Omental fat pad (tissue), 3 donors: ENCODE measurements at regions not wholly inside any gene's neighbourhood (a gene's known extent, or its start where the extent isn't known, plus 50 kb on each side); places are given as distances from the start of the nearest gene placed in this dataset.

Experiments used
- ATAC-seq: fragments of 150-250 bp; one replicate; pipeline ENCODE4 v1.9.1; 2016; ENCODE audit warnings: mild to moderate bottlenecking, moderate library complexity; ENCODE audit not compliant: low FRiP score
- DNase-seq: peaks from one replicate; pipeline ENCODE4 v3.0.0-alpha.2; 2019; ENCODE audit warnings: low spot score
- TF ChIP-seq, protein P1 (sequence below), 3 donors: fragments of 450-650 bp; IDR thresholded peaks; one replicate each; pipeline ENCODE4 v1.5.1; 2016 to 2017; ENCODE audit warnings: antibody characterized with exemption in 3 of 3, mild to moderate bottlenecking in 3 of 3, moderate library complexity in 2 of 3

DNA sequence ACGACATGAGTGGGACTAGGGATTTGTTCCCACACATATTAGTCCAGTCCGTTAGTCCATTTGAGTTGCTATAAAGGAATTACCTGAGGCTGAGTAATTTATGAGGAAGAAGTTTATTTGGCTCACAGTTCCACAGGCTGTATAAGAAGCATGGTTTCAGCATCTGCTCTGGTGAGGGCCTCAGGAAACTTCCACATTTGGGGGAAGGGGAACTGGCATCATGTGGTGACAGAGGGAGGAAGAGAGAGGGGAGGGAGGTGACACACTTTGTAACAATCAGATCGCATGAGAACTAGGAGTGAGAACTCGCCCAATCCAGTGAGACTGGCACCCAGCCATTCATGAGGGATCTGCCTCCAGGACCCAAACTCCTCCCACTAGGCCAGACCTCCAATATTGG, 769.9 kb upstream of the ROBO1 start:
- DNase-seq = no peak
- TF ChIP-seq, protein P1, sequence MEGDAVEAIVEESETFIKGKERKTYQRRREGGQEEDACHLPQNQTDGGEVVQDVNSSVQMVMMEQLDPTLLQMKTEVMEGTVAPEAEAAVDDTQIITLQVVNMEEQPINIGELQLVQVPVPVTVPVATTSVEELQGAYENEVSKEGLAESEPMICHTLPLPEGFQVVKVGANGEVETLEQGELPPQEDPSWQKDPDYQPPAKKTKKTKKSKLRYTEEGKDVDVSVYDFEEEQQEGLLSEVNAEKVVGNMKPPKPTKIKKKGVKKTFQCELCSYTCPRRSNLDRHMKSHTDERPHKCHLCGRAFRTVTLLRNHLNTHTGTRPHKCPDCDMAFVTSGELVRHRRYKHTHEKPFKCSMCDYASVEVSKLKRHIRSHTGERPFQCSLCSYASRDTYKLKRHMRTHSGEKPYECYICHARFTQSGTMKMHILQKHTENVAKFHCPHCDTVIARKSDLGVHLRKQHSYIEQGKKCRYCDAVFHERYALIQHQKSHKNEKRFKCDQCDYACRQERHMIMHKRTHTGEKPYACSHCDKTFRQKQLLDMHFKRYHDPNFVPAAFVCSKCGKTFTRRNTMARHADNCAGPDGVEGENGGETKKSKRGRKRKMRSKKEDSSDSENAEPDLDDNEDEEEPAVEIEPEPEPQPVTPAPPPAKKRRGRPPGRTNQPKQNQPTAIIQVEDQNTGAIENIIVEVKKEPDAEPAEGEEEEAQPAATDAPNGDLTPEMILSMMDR (IDR thresholded peaks at IDR 0.05) = no peak
- no peak for ATAC-seq

DNA sequence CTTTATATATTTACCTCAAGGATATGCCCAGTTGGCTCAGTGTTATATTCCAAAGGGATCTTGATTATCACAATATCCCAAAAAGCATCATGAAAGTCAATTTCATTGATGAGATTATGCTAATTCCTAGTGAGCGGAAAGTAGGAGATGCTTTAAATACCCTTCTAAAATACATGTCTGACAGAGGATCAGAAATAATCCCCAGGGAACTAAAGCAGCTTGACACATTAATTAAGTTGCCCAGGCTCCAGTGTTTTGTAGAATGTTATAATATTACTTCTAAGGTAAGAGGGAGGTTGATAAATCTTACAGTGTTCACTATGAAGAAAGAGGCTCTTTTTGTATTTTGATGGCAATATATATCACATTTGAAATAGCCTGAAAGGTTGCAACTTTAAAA, 767.5 kb upstream of the ROBO1 start:
- ATAC-seq = no peak
- TF ChIP-seq, protein P1 (IDR thresholded peaks at IDR 0.05) = no peak
- DNase-seq = no peak

DNA sequence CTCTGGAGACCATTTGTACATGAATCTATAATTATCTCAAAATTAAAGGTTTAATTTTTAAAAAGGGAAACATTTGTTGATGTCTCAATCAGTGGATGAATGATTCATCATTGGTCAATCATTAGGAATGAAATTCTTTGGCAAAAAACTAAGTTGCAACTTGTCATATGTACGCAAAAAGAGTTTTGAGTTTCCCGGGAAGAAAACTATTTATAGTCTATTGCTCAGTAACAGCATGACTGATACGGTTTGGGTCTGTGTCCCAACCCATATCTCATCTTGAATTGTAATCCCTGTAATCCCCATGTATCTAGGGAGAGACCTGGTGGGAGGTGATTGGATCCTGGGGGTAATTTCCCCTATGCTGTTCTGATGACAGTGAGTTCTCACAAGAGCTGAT, 765.8 kb upstream of the ROBO1 start:
- TF ChIP-seq, protein P1 (IDR thresholded peaks at IDR 0.05) = no peak
- ATAC-seq = no peak
- DNase-seq = no peak

DNA sequence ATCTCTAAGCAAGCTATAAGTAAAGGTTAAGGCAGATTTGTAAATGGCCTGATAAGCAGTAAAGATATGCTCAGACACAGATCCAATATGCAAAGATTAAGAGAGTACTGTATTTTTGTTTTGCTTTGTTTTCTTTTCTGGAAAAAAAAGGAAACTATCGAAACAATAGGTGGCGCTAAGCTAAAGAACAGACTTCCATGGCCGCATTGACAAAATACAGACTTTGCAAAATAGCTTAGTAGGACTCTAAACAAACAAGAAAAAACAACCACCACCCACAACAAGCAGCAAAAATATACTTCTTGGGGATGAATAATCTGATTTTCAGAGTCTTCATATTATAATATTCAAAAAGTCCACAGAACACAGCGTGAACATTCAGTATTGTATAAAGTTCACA, 758.4 kb upstream of the ROBO1 start:
- TF ChIP-seq, protein P1 (IDR thresholded peaks at IDR 0.05) = no peak
- no peak for ATAC-seq
- no peak for DNase-seq

DNA sequence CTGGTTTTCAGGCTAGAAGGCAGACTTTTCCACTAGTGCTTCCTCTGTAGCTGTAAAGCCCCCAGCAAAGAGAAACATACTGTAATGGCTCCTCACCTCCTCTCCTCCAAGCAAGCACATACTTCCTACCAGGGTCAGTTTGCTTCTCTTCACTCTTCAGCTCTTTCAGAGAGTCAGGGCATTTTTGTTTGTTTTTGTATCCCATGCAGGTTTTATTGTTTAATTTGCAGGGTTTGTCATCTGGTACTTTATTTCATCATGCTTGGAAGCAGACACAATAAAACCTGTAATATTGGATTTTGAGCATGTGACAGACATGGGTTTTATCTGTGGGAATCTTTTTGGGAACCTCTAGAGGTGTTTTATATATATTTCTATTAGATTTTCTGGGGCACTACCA, 753.3 kb upstream of the ROBO1 start:
- no peak for ATAC-seq
- TF ChIP-seq, protein P1 (IDR thresholded peaks at IDR 0.05) = no peak
- no peak for DNase-seq

DNA sequence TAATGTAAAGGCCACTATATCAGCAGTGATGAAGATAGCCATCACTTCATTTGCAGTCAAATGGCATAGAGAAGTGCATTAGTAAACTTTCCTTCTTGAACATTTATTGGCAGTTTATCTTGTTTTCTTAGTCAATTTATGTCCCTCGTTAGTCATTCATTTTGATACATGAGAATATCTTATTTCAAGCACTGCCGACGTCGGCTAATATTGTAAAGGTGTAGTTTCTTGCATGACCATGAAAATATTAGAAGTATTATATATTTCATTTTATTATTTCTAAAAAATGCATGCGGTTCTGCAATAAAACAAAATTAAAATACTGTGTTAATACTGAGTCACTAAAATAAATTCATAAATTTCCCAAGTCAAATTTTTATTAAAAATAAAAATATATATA, 751.6 kb upstream of the ROBO1 start:
- ATAC-seq = no peak
- TF ChIP-seq, protein P1 (IDR thresholded peaks at IDR 0.05) = no peak
- no peak for DNase-seq

DNA sequence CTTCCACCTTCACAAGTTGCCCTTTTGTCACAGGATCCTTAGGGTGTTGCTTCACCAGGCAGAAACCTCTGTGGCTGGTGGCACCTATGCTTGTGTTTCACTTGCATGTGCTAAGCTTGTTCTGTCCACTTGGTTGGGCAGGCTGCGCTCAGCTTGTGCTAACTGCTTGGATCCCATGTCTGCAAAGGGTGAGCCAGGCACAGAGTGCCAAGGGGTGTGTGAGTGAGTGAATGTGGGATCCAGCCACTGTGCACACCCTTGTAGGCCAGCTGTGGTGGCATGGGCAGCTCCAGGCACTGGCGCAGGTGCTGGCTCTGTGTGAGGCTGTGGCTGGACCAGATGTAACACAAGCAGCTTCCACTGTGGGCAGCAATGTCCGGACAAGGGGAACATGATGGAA, 728.7 kb upstream of the ROBO1 start:
- no peak for DNase-seq
- ATAC-seq = no peak
- TF ChIP-seq, protein P1 (IDR thresholded peaks at IDR 0.05) = no peak
